Frontal cortex (tissue), 3 donors: ENCODE measurements at regions not wholly inside any gene's neighbourhood (a gene's known extent, or its start where the extent isn't known, plus 50 kb on each side); places are given as distances from the start of the nearest gene placed in this dataset.
"Not testable (repeated sequence)": the region's sequence is repeated elsewhere in the genome, so short reads cannot be mapped to it uniquely, and the experiment has no call there.

ENCODE experiments used
- DNase-seq, 2 donors: peaks; one replicate each; pipeline ENCODE4 v3.0.0; 2012; ENCODE audit warnings: low spot score in 2 of 2
- FAIRE-seq: peaks from 2 replicates; lab custom pipeline; 2012; peaks lifted over from hg19 to GRCh38; lab: Jason Lieb, UNC
- donor health status: control.
- donor health status: control.
- donor health status: control.

- FAIRE-seq, result no peak
Observed at GRCh38 chr7:39758234-39758970, 135.0 kb downstream of the RALA start.

GRCh38 chr7:39761449-39761848 is 138.1 kb downstream of the RALA start:
- DNase-seq (no peak), FAIRE-seq (no peak)

More at GRCh38 chr7:39758234-39758970, 135.0 kb downstream of the RALA start:
- no peak for DNase-seq

GRCh38 chr7:39762466-39762865 is 139.1 kb downstream of the RALA start:
- FAIRE-seq, DNase-seq: not testable (repeated sequence)

GRCh38 chr7:39762881-39763280 is 139.5 kb downstream of the RALA start:
- not testable (repeated sequence) for DNase-seq, FAIRE-seq

- DNase-seq, FAIRE-seq: not testable (repeated sequence)
Observed at GRCh38 chr7:39765833-39766232, 142.5 kb downstream of the RALA start.

GRCh38 chr7:39768439-39768838 is 145.1 kb downstream of the RALA start:
- DNase-seq, FAIRE-seq: not testable (repeated sequence)

GRCh38 chr7:39774341-39774851 is 151.0 kb downstream of the RALA start:
- not testable (repeated sequence) for DNase-seq, FAIRE-seq

GRCh38 chr7:39781557-39781956 is 158.2 kb downstream of the RALA start:
- not testable (repeated sequence) for FAIRE-seq, DNase-seq

GRCh38 chr7:39786440-39786839 is 163.1 kb downstream of the RALA start:
- FAIRE-seq, result not testable (repeated sequence)

GRCh38 chr7:39791035-39791434 is 159.0 kb upstream of the CDK13 start:
- FAIRE-seq, result not testable (repeated sequence)

More at GRCh38 chr7:39786440-39786839, 163.1 kb downstream of the RALA start:
- DNase-seq, result not testable (repeated sequence)

GRCh38 chr7:39791911-39792310 is 158.1 kb upstream of the CDK13 start:
- not testable (repeated sequence) for DNase-seq, FAIRE-seq

More at GRCh38 chr7:39791035-39791434, 159.0 kb upstream of the CDK13 start:
- DNase-seq, result not testable (repeated sequence)

GRCh38 chr7:39793026-39793425 is 157.0 kb upstream of the CDK13 start:
- not testable (repeated sequence) for FAIRE-seq, DNase-seq

GRCh38 chr7:39793851-39794250 is 156.2 kb upstream of the CDK13 start:
- not testable (repeated sequence) for DNase-seq, FAIRE-seq

- DNase-seq, FAIRE-seq: not testable (repeated sequence)
Observed at GRCh38 chr7:39796947-39797346, 153.1 kb upstream of the CDK13 start.

- FAIRE-seq, DNase-seq: not testable (repeated sequence)
Observed at GRCh38 chr7:39798077-39798476, 152.0 kb upstream of the CDK13 start.

- FAIRE-seq (no peak), DNase-seq (no peak)
Observed at GRCh38 chr7:39808796-39809481, 141.1 kb upstream of the CDK13 start.

GRCh38 chr7:39810204-39810642 is 139.8 kb upstream of the CDK13 start:
- DNase-seq (no peak), FAIRE-seq (no peak)

GRCh38 chr7:39810710-39811109 is 139.3 kb upstream of the CDK13 start:
- DNase-seq (no peak), FAIRE-seq (no peak)

GRCh38 chr7:39811161-39811614 is 138.9 kb upstream of the CDK13 start:
- DNase-seq (no peak), FAIRE-seq (no peak)

GRCh38 chr7:39816462-39817060 is 133.5 kb upstream of the CDK13 start:
- FAIRE-seq, result no peak
- DNase-seq, result no peak
